ENCODE measurements at regions not wholly inside any gene's neighbourhood (a gene's known extent, or its start where the extent isn't known, plus 50 kb on each side); places are given as distances from the start of the nearest gene placed in this dataset.

DNA sequence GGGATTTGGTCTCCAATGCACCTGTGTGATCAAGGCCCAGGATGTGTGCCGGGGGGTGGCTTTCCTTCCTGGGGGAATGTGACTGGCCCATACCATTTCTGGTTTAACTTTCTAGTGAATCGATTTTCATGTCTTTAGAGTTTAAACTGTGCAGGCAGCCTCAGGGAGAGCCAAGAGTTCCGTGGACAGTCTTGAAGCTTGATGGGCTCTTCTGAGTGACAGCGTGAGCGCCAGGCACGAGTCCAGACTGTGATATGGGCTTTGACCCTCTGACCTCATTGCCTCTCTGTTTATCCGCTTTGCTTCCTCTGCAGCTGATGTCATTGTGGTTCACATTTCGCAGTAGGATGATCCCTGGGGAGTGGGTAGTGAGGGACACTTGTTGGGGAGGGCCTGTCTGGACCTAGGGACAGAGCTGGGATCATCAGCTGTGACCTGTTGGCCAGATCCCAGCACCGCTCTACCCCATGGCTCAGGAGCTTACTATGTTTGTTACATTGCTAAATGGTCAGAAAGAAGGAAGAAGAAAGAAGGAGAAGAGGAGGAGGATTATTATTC, 80.6 kb upstream of the CLDN5 start:
- no peaks in the 10 kb centered on the region for H3K9me3 ChIP-seq (ENCODE audit: control insufficient read depth, insufficient read depth, low read depth, low read length)
- H3K36me3 ChIP-seq (ENCODE audit: control insufficient read depth in 2 of 2, insufficient read depth in 1 of 2, low read length in 2 of 2): no peaks in the 10 kb centered on the region
- CTCF ChIA-PET: interaction anchor here (0.6 to 1.2 kb wide), 4 partner anchors 25 to 425 kb away, joined by 3 to 4 read pairs (median 3); no protein-coding TSS in a partner anchor
- H3K4me1 ChIP-seq (ENCODE audit: control insufficient read depth, insufficient read depth, low read length): no peaks in the 10 kb centered on the region
- no peak overlapping the region for H3K4me3 ChIP-seq (ENCODE audit: low read depth, low read length)
- POLR2A ChIA-PET: no interaction called here
- no peak overlapping the region for H3K27ac ChIP-seq (ENCODE audit: extremely low read depth, low read depth, low read length)
- TF ChIP-seq ZNF571 (tag by site-specific recombination; IDR thresholded peaks at IDR 0.05) (no peak), ZNF623 (tag by site-specific recombination; IDR thresholded peaks at IDR 0.05) (no peak), ZFP41 (tag by site-specific recombination; IDR thresholded peaks at IDR 0.05; ENCODE audit: borderline replicate concordance) (no peak), KLF7 (tag by site-specific recombination; IDR thresholded peaks at IDR 0.05; ENCODE audit: borderline replicate concordance) (no peak), CTCF (tag by site-specific recombination; IDR thresholded peaks at IDR 0.05) (no peak), FEZF1 (tag by site-specific recombination; IDR thresholded peaks at IDR 0.05) (peak; percentile 31; the same call in 1 of the 2 replicates), ZNF664 (tag by site-specific recombination; IDR thresholded peaks at IDR 0.05) (no peak), ZNF768 (tag by site-specific recombination; IDR thresholded peaks at IDR 0.05) (no peak), INSM2 (tag by site-specific recombination; IDR thresholded peaks at IDR 0.05) (no peak), SCRT2 (tag by site-specific recombination; IDR thresholded peaks at IDR 0.05) (peak; percentile 77), ZNF302 (tag by site-specific recombination; IDR thresholded peaks at IDR 0.05; ENCODE audit: low read depth) (no peak), ZNF658 (tag by site-specific recombination; IDR thresholded peaks at IDR 0.05) (no peak), ZBTB21 (tag by site-specific recombination; IDR thresholded peaks at IDR 0.05) (no peak), KLF16 (tag by site-specific recombination; IDR thresholded peaks at IDR 0.05) (no peak), ZNF629 (tag by site-specific recombination; IDR thresholded peaks at IDR 0.05) (peak; percentile 77), ZNF146 (tag by site-specific recombination; IDR thresholded peaks at IDR 0.05) (no peak), ZEB2 (tag by site-specific recombination; IDR thresholded peaks at IDR 0.05) (no peak), OSR2 (tag by site-specific recombination; IDR thresholded peaks at IDR 0.05) (0 out of 2 replicates have a peak, but pooled peaks have one; percentile 30), ZNF514 (tag by site-specific recombination; IDR thresholded peaks at IDR 0.05) (no peak), SALL2 (tag by site-specific recombination; IDR thresholded peaks at IDR 0.05; ENCODE audit: borderline replicate concordance) (no peak), ZNF449 (tag by site-specific recombination; IDR thresholded peaks at IDR 0.05) (no peak)
- TF ChIP-seq, protein P1, sequence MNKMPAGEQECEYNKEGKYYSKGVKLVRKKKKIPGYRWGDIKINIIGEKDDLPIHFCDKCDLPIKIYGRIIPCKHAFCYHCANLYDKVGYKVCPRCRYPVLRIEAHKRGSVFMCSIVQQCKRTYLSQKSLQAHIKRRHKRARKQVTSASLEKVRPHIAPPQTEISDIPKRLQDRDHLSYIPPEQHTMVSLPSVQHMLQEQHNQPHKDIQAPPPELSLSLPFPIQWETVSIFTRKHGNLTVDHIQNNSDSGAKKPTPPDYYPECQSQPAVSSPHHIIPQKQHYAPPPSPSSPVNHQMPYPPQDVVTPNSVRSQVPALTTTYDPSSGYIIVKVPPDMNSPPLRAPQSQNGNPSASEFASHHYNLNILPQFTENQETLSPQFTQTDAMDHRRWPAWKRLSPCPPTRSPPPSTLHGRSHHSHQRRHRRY (tag by site-specific recombination; IDR thresholded peaks at IDR 0.05): no peak
- TF ChIP-seq, protein P2, sequence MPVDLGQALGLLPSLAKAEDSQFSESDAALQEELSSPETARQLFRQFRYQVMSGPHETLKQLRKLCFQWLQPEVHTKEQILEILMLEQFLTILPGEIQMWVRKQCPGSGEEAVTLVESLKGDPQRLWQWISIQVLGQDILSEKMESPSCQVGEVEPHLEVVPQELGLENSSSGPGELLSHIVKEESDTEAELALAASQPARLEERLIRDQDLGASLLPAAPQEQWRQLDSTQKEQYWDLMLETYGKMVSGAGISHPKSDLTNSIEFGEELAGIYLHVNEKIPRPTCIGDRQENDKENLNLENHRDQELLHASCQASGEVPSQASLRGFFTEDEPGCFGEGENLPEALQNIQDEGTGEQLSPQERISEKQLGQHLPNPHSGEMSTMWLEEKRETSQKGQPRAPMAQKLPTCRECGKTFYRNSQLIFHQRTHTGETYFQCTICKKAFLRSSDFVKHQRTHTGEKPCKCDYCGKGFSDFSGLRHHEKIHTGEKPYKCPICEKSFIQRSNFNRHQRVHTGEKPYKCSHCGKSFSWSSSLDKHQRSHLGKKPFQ (tag by site-specific recombination; IDR thresholded peaks at IDR 0.05): no peak
- TF ChIP-seq, protein P3, sequence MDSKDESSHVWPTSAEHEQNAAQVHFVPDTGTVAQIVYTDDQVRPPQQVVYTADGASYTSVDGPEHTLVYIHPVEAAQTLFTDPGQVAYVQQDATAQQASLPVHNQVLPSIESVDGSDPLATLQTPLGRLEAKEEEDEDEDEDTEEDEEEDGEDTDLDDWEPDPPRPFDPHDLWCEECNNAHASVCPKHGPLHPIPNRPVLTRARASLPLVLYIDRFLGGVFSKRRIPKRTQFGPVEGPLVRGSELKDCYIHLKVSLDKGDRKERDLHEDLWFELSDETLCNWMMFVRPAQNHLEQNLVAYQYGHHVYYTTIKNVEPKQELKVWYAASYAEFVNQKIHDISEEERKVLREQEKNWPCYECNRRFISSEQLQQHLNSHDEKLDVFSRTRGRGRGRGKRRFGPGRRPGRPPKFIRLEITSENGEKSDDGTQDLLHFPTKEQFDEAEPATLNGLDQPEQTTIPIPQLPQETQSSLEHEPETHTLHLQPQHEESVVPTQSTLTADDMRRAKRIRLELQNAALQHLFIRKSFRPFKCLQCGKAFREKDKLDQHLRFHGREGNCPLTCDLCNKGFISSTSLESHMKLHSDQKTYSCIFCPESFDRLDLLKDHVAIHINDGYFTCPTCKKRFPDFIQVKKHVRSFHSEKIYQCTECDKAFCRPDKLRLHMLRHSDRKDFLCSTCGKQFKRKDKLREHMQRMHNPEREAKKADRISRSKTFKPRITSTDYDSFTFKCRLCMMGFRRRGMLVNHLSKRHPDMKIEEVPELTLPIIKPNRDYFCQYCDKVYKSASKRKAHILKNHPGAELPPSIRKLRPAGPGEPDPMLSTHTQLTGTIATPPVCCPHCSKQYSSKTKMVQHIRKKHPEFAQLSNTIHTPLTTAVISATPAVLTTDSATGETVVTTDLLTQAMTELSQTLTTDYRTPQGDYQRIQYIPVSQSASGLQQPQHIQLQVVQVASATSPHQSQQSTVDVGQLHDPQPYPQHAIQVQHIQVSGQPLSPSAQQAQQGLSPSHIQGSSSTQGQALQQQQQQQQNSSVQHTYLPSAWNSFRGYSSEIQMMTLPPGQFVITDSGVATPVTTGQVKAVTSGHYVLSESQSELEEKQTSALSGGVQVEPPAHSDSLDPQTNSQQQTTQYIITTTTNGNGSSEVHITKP (tag by site-specific recombination; IDR thresholded peaks at IDR 0.05): peak; percentile 40; the same call in 1 of the 2 replicates
- TF ChIP-seq, protein P4, sequence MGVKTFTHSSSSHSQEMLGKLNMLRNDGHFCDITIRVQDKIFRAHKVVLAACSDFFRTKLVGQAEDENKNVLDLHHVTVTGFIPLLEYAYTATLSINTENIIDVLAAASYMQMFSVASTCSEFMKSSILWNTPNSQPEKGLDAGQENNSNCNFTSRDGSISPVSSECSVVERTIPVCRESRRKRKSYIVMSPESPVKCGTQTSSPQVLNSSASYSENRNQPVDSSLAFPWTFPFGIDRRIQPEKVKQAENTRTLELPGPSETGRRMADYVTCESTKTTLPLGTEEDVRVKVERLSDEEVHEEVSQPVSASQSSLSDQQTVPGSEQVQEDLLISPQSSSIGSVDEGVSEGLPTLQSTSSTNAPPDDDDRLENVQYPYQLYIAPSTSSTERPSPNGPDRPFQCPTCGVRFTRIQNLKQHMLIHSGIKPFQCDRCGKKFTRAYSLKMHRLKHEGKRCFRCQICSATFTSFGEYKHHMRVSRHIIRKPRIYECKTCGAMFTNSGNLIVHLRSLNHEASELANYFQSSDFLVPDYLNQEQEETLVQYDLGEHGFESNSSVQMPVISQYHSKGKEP (tag by site-specific recombination; IDR thresholded peaks at IDR 0.05): no peak

Measured in HEK293 (cell line).